ENCODE measurements at regions not wholly inside any gene's neighbourhood (a gene's known extent, or its start where the extent isn't known, plus 50 kb on each side); places are given as distances from the start of the nearest gene placed in this dataset.

- Mint-ChIP-seq H3K36me3 (ENCODE audit: low read depth) (no peaks in the 10 kb centered on the region), H3K27ac (no peak overlapping the region), H3K9me3 (no peaks in the 10 kb centered on the region), H3K27me3 (no peaks in the 10 kb centered on the region), H3K4me3 (no peak overlapping the region), H3K4me1 (ENCODE audit: low read depth) (no peaks in the 10 kb centered on the region)
- DNase-seq, result no peak
- TF ChIP-seq, protein P1, sequence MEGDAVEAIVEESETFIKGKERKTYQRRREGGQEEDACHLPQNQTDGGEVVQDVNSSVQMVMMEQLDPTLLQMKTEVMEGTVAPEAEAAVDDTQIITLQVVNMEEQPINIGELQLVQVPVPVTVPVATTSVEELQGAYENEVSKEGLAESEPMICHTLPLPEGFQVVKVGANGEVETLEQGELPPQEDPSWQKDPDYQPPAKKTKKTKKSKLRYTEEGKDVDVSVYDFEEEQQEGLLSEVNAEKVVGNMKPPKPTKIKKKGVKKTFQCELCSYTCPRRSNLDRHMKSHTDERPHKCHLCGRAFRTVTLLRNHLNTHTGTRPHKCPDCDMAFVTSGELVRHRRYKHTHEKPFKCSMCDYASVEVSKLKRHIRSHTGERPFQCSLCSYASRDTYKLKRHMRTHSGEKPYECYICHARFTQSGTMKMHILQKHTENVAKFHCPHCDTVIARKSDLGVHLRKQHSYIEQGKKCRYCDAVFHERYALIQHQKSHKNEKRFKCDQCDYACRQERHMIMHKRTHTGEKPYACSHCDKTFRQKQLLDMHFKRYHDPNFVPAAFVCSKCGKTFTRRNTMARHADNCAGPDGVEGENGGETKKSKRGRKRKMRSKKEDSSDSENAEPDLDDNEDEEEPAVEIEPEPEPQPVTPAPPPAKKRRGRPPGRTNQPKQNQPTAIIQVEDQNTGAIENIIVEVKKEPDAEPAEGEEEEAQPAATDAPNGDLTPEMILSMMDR (IDR thresholded peaks at IDR 0.05), result no peak
- ChIA-PET POLR2A (no interaction called here), CTCF (no interaction called here)
- intact Hi-C loops (cut with micrococcal nuclease), result no loop called here
- no peak for ATAC-seq
Measured at GRCh38 chr4:24303926-24304325, 280.4 kb downstream of the DHX15 start.

GRCh38 chr4:24298911-24299310 is 285.4 kb downstream of the DHX15 start:
- no peak for DNase-seq
- H3K4me3 Mint-ChIP-seq, result no peak overlapping the region
- no peaks in the 10 kb centered on the region for H3K27me3 Mint-ChIP-seq
- no peak overlapping the region for H3K27ac Mint-ChIP-seq
- TF ChIP-seq, protein P1 (IDR thresholded peaks at IDR 0.05), result no peak
- no peaks in the 10 kb centered on the region for H3K9me3 Mint-ChIP-seq
- ATAC-seq, result no peak
- POLR2A ChIA-PET, result no interaction called here
- H3K4me1 Mint-ChIP-seq (ENCODE audit: low read depth), result no peaks in the 10 kb centered on the region
- H3K36me3 Mint-ChIP-seq (ENCODE audit: low read depth), result no peaks in the 10 kb centered on the region
- CTCF ChIA-PET, result no interaction called here
- intact Hi-C loops (cut with micrococcal nuclease), result no loop called here

GRCh38 chr4:24287096-24287495 is 297.3 kb downstream of the DHX15 start:
- H3K27ac Mint-ChIP-seq, result no peak overlapping the region
- DNase-seq (no peak), ATAC-seq (no peak)
- no peaks in the 10 kb centered on the region for H3K36me3 Mint-ChIP-seq (ENCODE audit: low read depth)
- H3K4me3 Mint-ChIP-seq, result no peak overlapping the region
- H3K27me3 Mint-ChIP-seq, result no peaks in the 10 kb centered on the region
- H3K4me1 Mint-ChIP-seq (ENCODE audit: low read depth), result no peaks in the 10 kb centered on the region
- TF ChIP-seq, protein P1 (IDR thresholded peaks at IDR 0.05), result no peak
- ChIA-PET POLR2A (interaction anchor here (0.6 to 0.7 kb wide), 2 partner anchors 65 to 355 kb away, joined by 3 to 4 read pairs; no protein-coding TSS in a partner anchor), CTCF (interaction anchor here (0.8 kb wide), 1 partner anchor 11 kb away, joined by 3 read pairs; no protein-coding TSS in a partner anchor)
- H3K9me3 Mint-ChIP-seq, result no peaks in the 10 kb centered on the region
- intact Hi-C loops (cut with micrococcal nuclease), result no loop called here

GRCh38 chr4:24285759-24286158 is 298.6 kb downstream of the DHX15 start:
- no peaks in the 10 kb centered on the region for H3K36me3 Mint-ChIP-seq (ENCODE audit: low read depth)
- H3K27me3 Mint-ChIP-seq, result no peaks in the 10 kb centered on the region
- H3K4me1 Mint-ChIP-seq (ENCODE audit: low read depth), result no peaks in the 10 kb centered on the region
- ATAC-seq (no peak), DNase-seq (no peak)
- intact Hi-C loops (cut with micrococcal nuclease), result no loop called here
- H3K4me3 Mint-ChIP-seq, result no peak overlapping the region
- POLR2A ChIA-PET, result no interaction called here
- CTCF ChIA-PET, result no interaction called here
- TF ChIP-seq, protein P1 (IDR thresholded peaks at IDR 0.05), result no peak
- no peak overlapping the region for H3K27ac Mint-ChIP-seq
- H3K9me3 Mint-ChIP-seq, result no peaks in the 10 kb centered on the region

DNA sequence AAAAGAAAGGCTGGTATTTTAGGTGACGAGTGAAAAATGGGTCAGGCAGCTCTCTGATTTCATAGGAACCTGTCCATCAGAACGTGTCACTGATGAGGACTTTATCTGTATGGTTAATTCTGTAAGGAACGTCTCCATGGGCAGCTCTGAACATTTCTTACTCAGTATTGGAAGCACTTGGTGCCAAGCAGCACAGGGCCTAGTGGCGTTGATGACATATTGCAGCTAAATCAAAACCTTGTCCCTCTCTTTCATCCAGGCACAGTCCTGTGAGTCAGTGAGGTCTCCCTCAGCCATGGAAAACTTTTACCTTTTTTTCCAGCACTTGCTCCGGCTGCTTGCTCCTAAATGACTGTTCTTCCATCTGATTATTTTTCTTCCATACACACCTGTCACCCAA is 301.9 kb downstream of the DHX15 start:
- no peaks in the 10 kb centered on the region for H3K4me1 Mint-ChIP-seq (ENCODE audit: low read depth)
- no peak for DNase-seq
- no peak for ATAC-seq
- ChIA-PET CTCF (no interaction called here), POLR2A (no interaction called here)
- intact Hi-C loops (cut with micrococcal nuclease), result no loop called here
- no peaks in the 10 kb centered on the region for H3K36me3 Mint-ChIP-seq (ENCODE audit: low read depth)
- no peak overlapping the region for H3K27ac Mint-ChIP-seq
- TF ChIP-seq, protein P1 (IDR thresholded peaks at IDR 0.05), result no peak
- H3K4me3 Mint-ChIP-seq, result no peak overlapping the region
- no peaks in the 10 kb centered on the region for H3K9me3 Mint-ChIP-seq
- H3K27me3 Mint-ChIP-seq, result no peaks in the 10 kb centered on the region
